ENCODE measurements at regions not wholly inside any gene's neighbourhood (a gene's known extent, or its start where the extent isn't known, plus 50 kb on each side); places are given as distances from the start of the nearest gene placed in this dataset.

GRCh38 chr2:14303366-14304115 is 329.0 kb upstream of the LRATD1 start:
- FAIRE-seq (no peak), DNase-seq (ENCODE audit: low read depth in 1 of 2, low spot score in 2 of 2) (no peak)
- Histone ChIP-seq H2AK5ac (ENCODE audit: low read depth, low read length) (no peak overlapping the region), H3K36me3 (ENCODE audit: control insufficient read depth in 2 of 4, insufficient read depth in 4 of 4, low read length in 3 of 4) (no peaks in the 10 kb centered on the region), H2BK15ac (ENCODE audit: low read length) (no peak overlapping the region), H2AFZ (ENCODE audit: low read length) (no peak overlapping the region), H4K91ac (replicated peaks; ENCODE audit: insufficient read length, low read length) (no peak overlapping the region), H3K9me3 (ENCODE audit: insufficient read depth in 2 of 2, low read depth in 1 of 2, low read length in 1 of 2) (no peaks in the 10 kb centered on the region), H4K20me1 (replicated peaks in 1 of 2; ENCODE audit: control insufficient read depth in 1 of 2, insufficient read depth in 2 of 2, low read length in 2 of 2) (no peaks in the 10 kb centered on the region), H3K4me3 (ENCODE audit: extremely low read depth in 1 of 4, insufficient read depth in 2 of 4, low read depth in 3 of 4, low read length in 4 of 4) (no peak overlapping the region), H3K23me2 (ENCODE audit: low read depth, low read length) (no peaks in the 10 kb centered on the region), H3K79me2 (ENCODE audit: control insufficient read depth in 1 of 2, insufficient read depth in 2 of 2, low read length in 2 of 2) (no peaks in the 10 kb centered on the region), H3K56ac (replicated peaks; ENCODE audit: insufficient read length, low read depth, low read length) (no peak overlapping the region), H3K4me1 (replicated peaks in 1 of 4; ENCODE audit: control insufficient read depth in 3 of 4, insufficient read depth in 4 of 4, low read length in 3 of 4) (no peaks in the 10 kb centered on the region), H2BK5ac (ENCODE audit: low read depth, low read length) (no peak overlapping the region), H3K14ac (ENCODE audit: insufficient read length) (no peak overlapping the region), H2BK20ac (ENCODE audit: low read length) (no peak overlapping the region), H2BK12ac (ENCODE audit: low read depth, low read length) (no peak overlapping the region), H3K23ac (ENCODE audit: insufficient read length) (no peak overlapping the region), H4K5ac (ENCODE audit: insufficient read length, low read depth, low read length) (no peak overlapping the region), H3K4me2 (ENCODE audit: insufficient read depth in 1 of 2, low read depth in 2 of 2, low read length in 2 of 2) (no peak overlapping the region), H3K9ac (replicated peaks in 1 of 4; ENCODE audit: extremely low read depth in 1 of 4, low read depth in 3 of 4, low read length in 3 of 4) (no peak overlapping the region), H4K8ac (ENCODE audit: extremely low read depth, insufficient read depth, low read length) (no peak overlapping the region), H3K4ac (replicated peaks; ENCODE audit: insufficient read length, low read depth, low read length) (no peak overlapping the region), H3K18ac (ENCODE audit: extremely low read depth, low read length) (no peak overlapping the region), H3K27ac (ENCODE audit: low read depth, low read length) (no peak overlapping the region), H2BK120ac (replicated peaks; ENCODE audit: low read depth, low read length) (no peak overlapping the region), H3K27me3 (replicated peaks in 1 of 4; ENCODE audit: control insufficient read depth in 3 of 4, extremely low read depth in 1 of 4, insufficient read depth in 3 of 4, low read length in 3 of 4) (no peaks in the 10 kb centered on the region), H3K79me1 (ENCODE audit: low read depth, low read length) (no peaks in the 10 kb centered on the region)
- ChIA-PET CTCF (ENCODE audit: partially characterized antibody) (no interaction called here), POLR2A (ENCODE audit: partially characterized antibody) (no interaction called here)
- 94% methylated on average over 3 of the region's 3 CpGs; no CpG with 5 or more reads in 1 of the 2 experiments for WGBS, 2 experiments (ENCODE audit: extremely low coverage in 1 of 2, insufficient coverage in 1 of 2, insufficient read length in 1 of 2, insufficient replicate concordance in 2 of 2, low coverage in 1 of 2, low lambda C conversion rate in 2 of 2, missing lambda C conversion rate in 1 of 2)
- TF ChIP-seq FOSL1 (IDR thresholded peaks at IDR 0.05; ENCODE audit: insufficient read depth, low read depth, low read length) (no peak), CHD2 (IDR thresholded peaks at IDR 0.05; ENCODE audit: low read length) (no peak), NRF1 (IDR thresholded peaks at IDR 0.05; ENCODE audit: low read depth, low read length) (no peak), RBBP5 (IDR thresholded peaks at IDR 0.05; ENCODE audit: borderline replicate concordance, low read depth, low read length) (no peak), CBX5 (IDR thresholded peaks at IDR 0.05; ENCODE audit: low read depth, low read length) (no peak), ZNF274 (IDR thresholded peaks at IDR 0.05; ENCODE audit: borderline replicate concordance, extremely low read depth, low read length) (no peak), TBP (IDR thresholded peaks at IDR 0.05; ENCODE audit: low read depth, low read length) (no peak), SAP30 (IDR thresholded peaks at IDR 0.05; ENCODE audit: insufficient read depth, insufficient replicate concordance, low read length) (no peak)
- TF ChIP-seq, protein P1, sequence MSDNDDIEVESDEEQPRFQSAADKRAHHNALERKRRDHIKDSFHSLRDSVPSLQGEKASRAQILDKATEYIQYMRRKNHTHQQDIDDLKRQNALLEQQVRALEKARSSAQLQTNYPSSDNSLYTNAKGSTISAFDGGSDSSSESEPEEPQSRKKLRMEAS (IDR thresholded peaks at IDR 0.05), result no peak

Data from H1 (cell line).